Mesenchymal stem cell (in vitro differentiated cells and primary cell): ENCODE measurements at regions not wholly inside any gene's neighbourhood (a gene's known extent, or its start where the extent isn't known, plus 50 kb on each side); places are given as distances from the start of the nearest gene placed in this dataset.
A peak's percentile ranks its signal among the peaks of the same experiment; 100 is the strongest.

ENCODE experiments used
- DNase-seq: peaks from one replicate; pipeline ENCODE4 v3.0.0-alpha.2; 2013
- H2AFZ ChIP-seq: one replicate; pipeline ENCODE4 v1.6.1; 2013; ENCODE audit warnings: low read depth, mild to moderate bottlenecking, control low read depth, inconsistent platforms, low read length, moderate library complexity
- H2AK5ac ChIP-seq: 2 replicates; pipeline ENCODE4 v1.6.1; 2013; ENCODE audit warnings: low read length, moderate library complexity, mild to moderate bottlenecking, inconsistent platforms; ENCODE audit not compliant: severe bottlenecking
- H2BK120ac ChIP-seq: one replicate; pipeline ENCODE4 v1.6.1; 2013; ENCODE audit warnings: low read depth, mild to moderate bottlenecking, inconsistent platforms, low read length, moderate library complexity
- H2BK12ac ChIP-seq, 2 experiments: one replicate each; pipeline ENCODE4 v1.6.1; 2013; ENCODE audit warnings: inconsistent platforms in 2 of 2, low read length in 2 of 2, mild to moderate bottlenecking in 2 of 2, moderate library complexity in 2 of 2, control low read depth in 1 of 2
- H2BK15ac ChIP-seq: one replicate; pipeline ENCODE4 v1.6.1; 2013; ENCODE audit warnings: mild to moderate bottlenecking, low read depth, inconsistent platforms; ENCODE audit not compliant: poor library complexity, severe bottlenecking
- H2BK5ac ChIP-seq: 2 replicates; pipeline ENCODE4 v1.6.1; 2013; ENCODE audit warnings: low read depth, mild to moderate bottlenecking, low read length, control low read depth, inconsistent platforms; ENCODE audit not compliant: poor library complexity, severe bottlenecking
- H3K14ac ChIP-seq, 2 experiments: one replicate each; pipeline ENCODE4 v1.6.1; 2013; ENCODE audit warnings: inconsistent platforms in 2 of 2, low read length in 2 of 2, control low read depth in 1 of 2, mild to moderate bottlenecking in 1 of 2, moderate library complexity in 1 of 2
- H3K18ac ChIP-seq, 2 experiments: one replicate each; pipeline ENCODE4 v1.6.1; 2013; ENCODE audit warnings: inconsistent platforms in 2 of 2, low read length in 2 of 2, control low read depth in 1 of 2, low read depth in 1 of 2, mild to moderate bottlenecking in 1 of 2
- H3K23ac ChIP-seq, 2 experiments: one replicate each; pipeline ENCODE4 v1.6.1; 2013; ENCODE audit warnings: inconsistent platforms in 2 of 2, low read length in 2 of 2, mild to moderate bottlenecking in 2 of 2, moderate library complexity in 2 of 2, control low read depth in 1 of 2
- H3K27ac ChIP-seq: 2 replicates; pipeline ENCODE4 v1.5.1; 2013; ENCODE audit warnings: mild to moderate bottlenecking, moderate library complexity, low read length, control low read depth, inconsistent platforms; ENCODE audit not compliant: poor library complexity, severe bottlenecking
- H3K27me3 ChIP-seq, 2 experiments: 2 replicates each; pipeline versions ENCODE4 v1.6.1 to v1.7.0; 2013; ENCODE audit warnings: low read length in 2 of 2, mild to moderate bottlenecking in 2 of 2, moderate library complexity in 2 of 2, control low read depth in 1 of 2, inconsistent platforms in 1 of 2; ENCODE audit not compliant: control insufficient read depth in 1 of 2, insufficient read depth in 1 of 2
- H3K36me3 ChIP-seq, 2 experiments: 2 replicates each; pipeline versions ENCODE4 v1.6.1 to v1.7.0; 2013; ENCODE audit warnings: low read length in 2 of 2, control low read depth in 1 of 2, inconsistent platforms in 1 of 2, low read depth in 1 of 2, mild to moderate bottlenecking in 1 of 2; ENCODE audit not compliant: insufficient read depth in 2 of 2, control insufficient read depth in 1 of 2
- H3K4ac ChIP-seq, 2 experiments: one replicate each; pipeline ENCODE4 v1.6.1; 2013; ENCODE audit warnings: inconsistent platforms in 2 of 2, low read length in 2 of 2, mild to moderate bottlenecking in 2 of 2, moderate library complexity in 2 of 2, control low read depth in 1 of 2, low read depth in 1 of 2
- H3K4me1 ChIP-seq: 2 replicates; pipeline ENCODE4 v1.6.1; 2013; ENCODE audit warnings: low read depth, low read length, control low read depth; ENCODE audit not compliant: control insufficient read depth, insufficient read depth
- H3K4me2 ChIP-seq: 2 replicates; pipeline ENCODE4 v1.6.1; 2013; ENCODE audit warnings: low read length, mild to moderate bottlenecking, inconsistent platforms; ENCODE audit not compliant: poor library complexity, severe bottlenecking
- H3K4me3 ChIP-seq, 2 experiments: 2 replicates each; pipeline versions ENCODE4 v1.5.1 to v1.7.0; 2013; ENCODE audit warnings: low read length in 2 of 2, mild to moderate bottlenecking in 2 of 2, control low read depth in 1 of 2, low read depth in 1 of 2; ENCODE audit not compliant: insufficient read depth in 1 of 2
- H3K79me1 ChIP-seq: replicated peaks from 2 replicates; pipeline ENCODE4 v1.6.1; 2013; ENCODE audit warnings: mild to moderate bottlenecking, control low read depth, low read length, inconsistent platforms; ENCODE audit not compliant: poor library complexity, severe bottlenecking
- H3K9ac ChIP-seq: 2 replicates; pipeline ENCODE4 v1.7.0; 2013; ENCODE audit warnings: mild to moderate bottlenecking, low read length, moderate library complexity
- H3K9me3 ChIP-seq: 2 replicates; pipeline ENCODE4 v1.7.0; 2013; ENCODE audit warnings: mild to moderate bottlenecking, low read length; ENCODE audit not compliant: control insufficient read depth
- H4K8ac ChIP-seq: one replicate; pipeline ENCODE4 v1.6.1; 2013; ENCODE audit warnings: inconsistent platforms, mild to moderate bottlenecking, low read length, moderate library complexity
- H4K91ac ChIP-seq: one replicate; pipeline ENCODE4 v1.6.1; 2013; ENCODE audit warnings: mild to moderate bottlenecking, low read length, inconsistent platforms
- WGBS: methylation state at CpG from one replicate; pipeline ENCODE4 v1.1.7; 2013; ENCODE audit warnings: mixed read lengths; 5-methylcytosine and 5-hydroxymethylcytosine counted together

GRCh38 chr7:145915679-145916078 lies 200.9 kb upstream of the CNTNAP2 start:
- H3K4me3 ChIP-seq = no peak overlapping the region
- no peaks in the 10 kb centered on the region for H3K79me1 ChIP-seq
- H3K4me2 ChIP-seq = no peak overlapping the region
- no peak overlapping the region for H2BK15ac ChIP-seq
- no peak overlapping the region for H2BK5ac ChIP-seq
- H3K23ac ChIP-seq = no peak overlapping the region
- H3K18ac ChIP-seq = no peak overlapping the region
- no peak overlapping the region for H2BK120ac ChIP-seq
- H3K14ac ChIP-seq = no peak overlapping the region
- H2AFZ ChIP-seq = no peak overlapping the region
- H3K4me1 ChIP-seq = no peaks in the 10 kb centered on the region
- H3K27ac ChIP-seq = no peak overlapping the region
- H2AK5ac ChIP-seq = no peak overlapping the region
- H3K9ac ChIP-seq = no peak overlapping the region
- H4K91ac ChIP-seq = no peak overlapping the region
- 79% methylated on average over 1 of the region's 2 CpGs for WGBS
- H3K9me3 ChIP-seq = peaks cover 39% of the 10 kb centered on the region
- no peak overlapping the region for H4K8ac ChIP-seq
- H3K36me3 ChIP-seq = no peaks in the 10 kb centered on the region
- no peaks in the 10 kb centered on the region for H3K27me3 ChIP-seq
- no peak overlapping the region for H3K4ac ChIP-seq
- no peak overlapping the region for H2BK12ac ChIP-seq
- DNase-seq = peak; percentile 5

- Histone ChIP-seq H3K14ac (no peak overlapping the region), H3K4me3 (no peak overlapping the region), H3K27me3 (no peaks in the 10 kb centered on the region), H3K9ac (no peak overlapping the region), H3K79me1 (no peaks in the 10 kb centered on the region), H3K4me2 (no peak overlapping the region), H2AFZ (no peak overlapping the region), H3K27ac (peak overlapping the region; percentile 38), H3K9me3 (peaks cover 19% of the 10 kb centered on the region), H2BK5ac (no peak overlapping the region), H2BK120ac (no peak overlapping the region), H2BK12ac (no peak overlapping the region), H2AK5ac (no peak overlapping the region), H3K4me1 (no peaks in the 10 kb centered on the region), H4K8ac (no peak overlapping the region), H4K91ac (no peak overlapping the region), H3K36me3 (no peaks in the 10 kb centered on the region), H3K4ac (no peak overlapping the region), H2BK15ac (no peak overlapping the region), H3K18ac (no peak overlapping the region), H3K23ac (no peak overlapping the region)
- peak; percentile 85 for DNase-seq
- 3% methylated on average over 2 of the region's 3 CpGs for WGBS
These were observed 206.5 kb upstream of the CNTNAP2 start for GRCh38 chr7:145909991-145910513.

GRCh38 chr7:145903658-145904057 lies 212.9 kb upstream of the CNTNAP2 start:
- H3K4me3 ChIP-seq = no peak overlapping the region
- H3K4me2 ChIP-seq = no peak overlapping the region
- H3K4me1 ChIP-seq = no peaks in the 10 kb centered on the region
- H2AFZ ChIP-seq = no peak overlapping the region
- H2BK12ac ChIP-seq = no peak overlapping the region
- no peak overlapping the region for H2AK5ac ChIP-seq
- no peak overlapping the region for H4K8ac ChIP-seq
- H3K18ac ChIP-seq = no peak overlapping the region
- H2BK15ac ChIP-seq = no peak overlapping the region
- no peak overlapping the region for H2BK120ac ChIP-seq
- no peak overlapping the region for H4K91ac ChIP-seq
- H3K27ac ChIP-seq = no peak overlapping the region
- no peak overlapping the region for H3K9ac ChIP-seq
- peaks cover 41% of the 10 kb centered on the region for H3K9me3 ChIP-seq
- H3K79me1 ChIP-seq = no peaks in the 10 kb centered on the region
- H3K23ac ChIP-seq = no peak overlapping the region
- DNase-seq = no peak
- no peak overlapping the region for H3K4ac ChIP-seq
- no peaks in the 10 kb centered on the region for H3K36me3 ChIP-seq
- no peak overlapping the region for H3K14ac ChIP-seq
- no peak overlapping the region for H2BK5ac ChIP-seq
- H3K27me3 ChIP-seq = no peaks in the 10 kb centered on the region

GRCh38 chr7:145902123-145902522 lies 214.5 kb upstream of the CNTNAP2 start:
- H2AK5ac ChIP-seq = no peak overlapping the region
- no peak overlapping the region for H2BK120ac ChIP-seq
- no peak overlapping the region for H2BK5ac ChIP-seq
- no peak overlapping the region for H3K4ac ChIP-seq
- H3K18ac ChIP-seq = no peak overlapping the region
- no peaks in the 10 kb centered on the region for H3K27me3 ChIP-seq
- no peak overlapping the region for H2BK12ac ChIP-seq
- peak overlapping the region; percentile 48 for H4K91ac ChIP-seq
- H3K79me1 ChIP-seq = no peaks in the 10 kb centered on the region
- H2BK15ac ChIP-seq = no peak overlapping the region
- H4K8ac ChIP-seq = no peak overlapping the region
- no peak overlapping the region for H3K4me3 ChIP-seq
- no peak overlapping the region for H2AFZ ChIP-seq
- DNase-seq = no peak
- H3K4me1 ChIP-seq = no peaks in the 10 kb centered on the region
- WGBS = 42% methylated on average over 3 of the region's 3 CpGs
- H3K36me3 ChIP-seq = no peaks in the 10 kb centered on the region
- no peak overlapping the region for H3K23ac ChIP-seq
- H3K4me2 ChIP-seq = no peak overlapping the region
- no peak overlapping the region for H3K9ac ChIP-seq
- H3K9me3 ChIP-seq = peaks cover 44% of the 10 kb centered on the region
- H3K27ac ChIP-seq = no peak overlapping the region
- no peak overlapping the region for H3K14ac ChIP-seq
